WTC11 (cell line): ENCODE measurements at regions not wholly inside any gene's neighbourhood (a gene's known extent, or its start where the extent isn't known, plus 50 kb on each side); places are given as distances from the start of the nearest gene placed in this dataset.

ENCODE experiments used
- ATAC-seq: fragments of 200-7000 bp; cut with Tn5 transposase; 2 replicates; pipeline ENCODE4 v1.10.0; 2021; ENCODE audit warnings: mild to moderate bottlenecking, moderate library complexity
- CTCF ChIA-PET: fragments of 300-600 bp; sonication (Branson Sonifier 250); formaldehyde crosslinking; loops from one replicate; lab custom pipeline; 2021; ENCODE audit warnings: antibody characterized with exemption; lab: Charles Lee
- POLR2A ChIA-PET: fragments of 350-600 bp; sonication (Branson Sonifier 250); formaldehyde crosslinking; loops from one replicate; lab custom pipeline; 2021; ENCODE audit warnings: antibody characterized with exemption; lab: Charles Lee
- DNase-seq: peaks from one replicate; pipeline ENCODE4 v3.0.0; 2021; ENCODE audit warnings: low spot score
- H3K27ac Mint-ChIP-seq: 2 replicates; pipeline ENCODE4 v1.8.0; 2021; ENCODE audit warnings: mixed read lengths
- H3K27me3 Mint-ChIP-seq: 2 replicates; pipeline ENCODE4 v1.8.0; 2021; ENCODE audit warnings: low read depth, mild to moderate bottlenecking, moderate library complexity, mixed read lengths
- H3K36me3 Mint-ChIP-seq: 2 replicates; pipeline ENCODE4 v1.8.0; 2021; ENCODE audit warnings: mixed read lengths
- H3K4me1 Mint-ChIP-seq: 2 replicates; pipeline ENCODE4 v1.8.0; 2022; ENCODE audit warnings: mixed read lengths
- H3K4me3 Mint-ChIP-seq: 2 replicates; pipeline ENCODE4 v1.8.0; 2021; ENCODE audit warnings: mild to moderate bottlenecking, moderate library complexity, mixed read lengths
- H3K9me3 Mint-ChIP-seq: 2 replicates; pipeline ENCODE4 v1.8.0; 2021; ENCODE audit warnings: mixed read lengths
- ATF1 ChIP-seq: sonication (generic); formaldehyde crosslinking; IDR thresholded peaks from 2 replicates; pipeline ENCODE4 v1.8.1; 2023; ENCODE audit warnings: mild to moderate bottlenecking, moderate library complexity, missing genetic modification reagents
- CBFB ChIP-seq: sonication (generic); formaldehyde crosslinking; IDR thresholded peaks from 2 replicates; pipeline ENCODE4 v1.8.1; 2022; ENCODE audit warnings: mild to moderate bottlenecking, low read depth, missing genetic modification reagents
- CREB1 ChIP-seq: sonication (generic); formaldehyde crosslinking; IDR thresholded peaks from 2 replicates; pipeline ENCODE4 v1.8.0; 2023; ENCODE audit warnings: mild to moderate bottlenecking, missing genetic modification reagents
- CREM ChIP-seq: sonication (generic); formaldehyde crosslinking; IDR thresholded peaks from 2 replicates; pipeline ENCODE4 v1.8.1; 2022; ENCODE audit warnings: mild to moderate bottlenecking, missing genetic modification reagents, moderate library complexity
- ELF4 ChIP-seq: sonication (generic); formaldehyde crosslinking; IDR thresholded peaks from 2 replicates; pipeline ENCODE4 v1.8.1; 2022; ENCODE audit warnings: low read depth, mild to moderate bottlenecking, moderate library complexity, missing genetic modification reagents
- ESRRA ChIP-seq: sonication (generic); formaldehyde crosslinking; IDR thresholded peaks from 2 replicates; pipeline ENCODE4 v1.8.1; 2022; ENCODE audit warnings: mild to moderate bottlenecking, missing genetic modification reagents, borderline replicate concordance
- FOXK1 ChIP-seq: sonication (generic); formaldehyde crosslinking; IDR thresholded peaks from 2 replicates; pipeline ENCODE4 v1.8.0; 2022; ENCODE audit warnings: mild to moderate bottlenecking, moderate library complexity, missing genetic modification reagents
- GTF2I ChIP-seq: fragments of 250-450 bp; sonication (Bioruptor Pico); conservative IDR thresholded peaks from 2 replicates; pipeline ENCODE4 v1.4.0; 2021; ENCODE audit warnings: mild to moderate bottlenecking
- IRF2 ChIP-seq: sonication (generic); formaldehyde crosslinking; IDR thresholded peaks from 2 replicates; pipeline ENCODE4 v1.8.0; 2022; ENCODE audit warnings: low read depth, missing genetic modification reagents, borderline replicate concordance
- MXD4 ChIP-seq: fragments of 250-450 bp; sonication (Bioruptor Pico); IDR thresholded peaks from 2 replicates; pipeline ENCODE4 v1.8.0; 2021; ENCODE audit warnings: mild to moderate bottlenecking, moderate library complexity, borderline replicate concordance
- SMAD3 ChIP-seq: sonication (generic); formaldehyde crosslinking; IDR thresholded peaks from 2 replicates; pipeline ENCODE4 v1.8.0; 2022; ENCODE audit warnings: missing genetic modification reagents, mild to moderate bottlenecking, borderline replicate concordance
- SMAD4 ChIP-seq: sonication (generic); formaldehyde crosslinking; IDR thresholded peaks from 2 replicates; pipeline ENCODE4 v1.8.0; 2022; ENCODE audit warnings: mild to moderate bottlenecking, missing genetic modification reagents
- SP1 ChIP-seq: sonication (generic); formaldehyde crosslinking; conservative IDR thresholded peaks from 2 replicates; pipeline ENCODE4 v1.8.1; 2022; ENCODE audit warnings: missing genetic modification reagents
- ZNF121 ChIP-seq: sonication (generic); formaldehyde crosslinking; IDR thresholded peaks from 2 replicates; pipeline ENCODE4 v1.8.0; 2023; ENCODE audit warnings: missing genetic modification reagents
- ZNF138 ChIP-seq: sonication (generic); formaldehyde crosslinking; conservative IDR thresholded peaks from 2 replicates; pipeline ENCODE4 v1.8.1; 2022; ENCODE audit warnings: mild to moderate bottlenecking, moderate library complexity, missing genetic modification reagents
- ZNF232 ChIP-seq: sonication (generic); formaldehyde crosslinking; IDR thresholded peaks from 2 replicates; pipeline ENCODE4 v1.8.0; 2022; ENCODE audit warnings: mild to moderate bottlenecking, missing genetic modification reagents
- ZNF416 ChIP-seq: fragments of 250-450 bp; sonication (Bioruptor Pico); IDR thresholded peaks from 2 replicates; pipeline ENCODE4 v1.9.0; 2021; ENCODE audit warnings: mild to moderate bottlenecking, inconsistent platforms
- ZNF423 ChIP-seq: fragments of 250-450 bp; sonication (Bioruptor Pico); IDR thresholded peaks from 2 replicates; pipeline ENCODE4 v2.1.2; 2022; ENCODE audit warnings: mild to moderate bottlenecking, moderate library complexity
- TF ChIP-seq, protein P1 (sequence below): fragments of 250-450 bp; sonication (Bioruptor Pico); IDR thresholded peaks from 2 replicates; pipeline ENCODE4 v1.9.0; 2021; ENCODE audit warnings: mild to moderate bottlenecking, borderline replicate concordance
- TF ChIP-seq, protein P2 (sequence below): sonication (generic); formaldehyde crosslinking; IDR thresholded peaks from 2 replicates; pipeline ENCODE4 v1.8.0; 2023; ENCODE audit warnings: missing genetic modification reagents, mild to moderate bottlenecking, borderline replicate concordance
- TF ChIP-seq, protein P3 (sequence below): sonication (generic); formaldehyde crosslinking; IDR thresholded peaks from 2 replicates; pipeline ENCODE4 v1.8.1; 2023; ENCODE audit warnings: mild to moderate bottlenecking, missing genetic modification reagents, moderate library complexity
- TF ChIP-seq, protein P4 (sequence below): sonication (generic); formaldehyde crosslinking; IDR thresholded peaks from 2 replicates; pipeline ENCODE4 v1.8.1; 2022; ENCODE audit warnings: mild to moderate bottlenecking, missing genetic modification reagents, moderate library complexity, borderline replicate concordance

DNA sequence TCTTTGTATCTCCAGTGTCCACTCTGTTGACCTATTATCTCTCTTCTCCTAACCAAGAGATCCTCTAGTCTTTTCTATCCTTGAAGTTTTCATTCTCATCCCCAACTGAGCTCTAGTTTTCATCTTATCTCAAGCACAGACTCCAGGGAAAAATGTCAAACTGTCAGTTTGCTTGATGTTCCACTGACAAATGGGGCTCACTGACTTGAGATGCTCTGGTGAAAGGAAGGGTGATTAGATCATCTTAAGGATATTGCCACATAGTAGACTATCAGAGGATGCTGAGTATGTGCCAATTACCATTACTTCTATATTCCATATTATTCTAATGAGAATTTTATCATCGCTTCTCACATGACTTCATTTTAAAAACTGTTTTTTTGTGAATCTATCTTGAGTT lies 2008.2 kb downstream of the ARAP2 start (continued):
- TF ChIP-seq ZNF138 (CRISPR knock-in tag): no peak
- no peak for TF ChIP-seq ELF4
- no peak for TF ChIP-seq CBFB (CRISPR knock-in tag)
- TF ChIP-seq SMAD3 (CRISPR knock-in tag): no peak
- TF ChIP-seq ZNF416: no peak
- no peak for TF ChIP-seq ZNF423 (CRISPR knock-in tag)
- TF ChIP-seq SMAD4 (CRISPR knock-in tag): no peak
- no peak for TF ChIP-seq SP1

DNA sequence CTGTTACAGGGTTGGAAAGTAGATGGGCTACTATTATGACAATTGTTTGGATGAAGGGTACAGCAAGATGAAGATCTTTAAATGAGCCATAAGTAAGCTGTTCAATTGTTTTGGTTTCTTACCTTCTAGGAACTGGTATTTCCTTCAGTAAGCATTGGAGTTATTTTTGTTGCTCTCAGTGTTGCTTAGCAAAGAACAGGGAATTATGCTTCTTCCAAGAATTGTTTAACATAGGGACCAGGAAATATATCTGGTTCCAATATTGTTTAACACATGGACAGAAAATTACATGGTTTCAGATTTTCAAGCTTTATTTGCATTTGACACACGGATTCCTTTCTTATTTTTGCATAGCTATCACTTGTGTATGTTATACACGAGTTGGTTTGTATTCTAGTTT lies 1999.0 kb downstream of the ARAP2 start:
- no peaks in the 10 kb centered on the region for H3K4me1 Mint-ChIP-seq
- TF ChIP-seq ATF1 (CRISPR knock-in tag): no peak
- DNase-seq: no peak
- ChIA-PET POLR2A (no interaction called here), CTCF (no interaction called here)
- no peaks in the 10 kb centered on the region for H3K36me3 Mint-ChIP-seq
- H3K27me3 Mint-ChIP-seq: no peaks in the 10 kb centered on the region
- H3K27ac Mint-ChIP-seq: no peak overlapping the region
- no peak overlapping the region for H3K4me3 Mint-ChIP-seq
- peaks cover 8% of the 10 kb centered on the region for H3K9me3 Mint-ChIP-seq
- ATAC-seq: no peak

DNA sequence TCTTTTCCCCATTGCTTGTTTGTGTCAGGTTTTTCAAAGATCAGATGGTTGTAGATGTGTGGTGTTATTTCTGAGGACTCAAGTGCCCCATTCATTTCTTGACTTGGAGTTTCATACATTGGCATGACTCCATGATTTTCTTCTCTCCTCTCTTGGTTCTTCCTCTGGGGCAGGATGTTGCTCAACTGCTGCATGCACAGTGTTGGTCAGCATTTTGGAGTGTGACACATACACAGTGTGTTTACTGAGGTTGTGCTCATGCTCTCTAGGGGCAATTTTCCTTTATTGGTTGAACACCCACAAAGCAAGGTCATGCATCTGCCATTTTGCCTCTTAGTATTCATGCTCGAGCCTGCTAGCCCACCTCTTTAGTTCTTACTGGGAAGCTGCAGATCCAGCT lies 1993.8 kb downstream of the ARAP2 start:
- ChIA-PET POLR2A (no interaction called here), CTCF (no interaction called here)
- Mint-ChIP-seq H3K4me1 (no peaks in the 10 kb centered on the region), H3K4me3 (no peak overlapping the region), H3K27me3 (no peaks in the 10 kb centered on the region), H3K27ac (no peak overlapping the region), H3K36me3 (no peaks in the 10 kb centered on the region), H3K9me3 (peaks cover 15% of the 10 kb centered on the region)
- ATAC-seq (no peak), DNase-seq (no peak)
- no peak for TF ChIP-seq CREB1 (CRISPR knock-in tag)
- TF ChIP-seq, protein P1, sequence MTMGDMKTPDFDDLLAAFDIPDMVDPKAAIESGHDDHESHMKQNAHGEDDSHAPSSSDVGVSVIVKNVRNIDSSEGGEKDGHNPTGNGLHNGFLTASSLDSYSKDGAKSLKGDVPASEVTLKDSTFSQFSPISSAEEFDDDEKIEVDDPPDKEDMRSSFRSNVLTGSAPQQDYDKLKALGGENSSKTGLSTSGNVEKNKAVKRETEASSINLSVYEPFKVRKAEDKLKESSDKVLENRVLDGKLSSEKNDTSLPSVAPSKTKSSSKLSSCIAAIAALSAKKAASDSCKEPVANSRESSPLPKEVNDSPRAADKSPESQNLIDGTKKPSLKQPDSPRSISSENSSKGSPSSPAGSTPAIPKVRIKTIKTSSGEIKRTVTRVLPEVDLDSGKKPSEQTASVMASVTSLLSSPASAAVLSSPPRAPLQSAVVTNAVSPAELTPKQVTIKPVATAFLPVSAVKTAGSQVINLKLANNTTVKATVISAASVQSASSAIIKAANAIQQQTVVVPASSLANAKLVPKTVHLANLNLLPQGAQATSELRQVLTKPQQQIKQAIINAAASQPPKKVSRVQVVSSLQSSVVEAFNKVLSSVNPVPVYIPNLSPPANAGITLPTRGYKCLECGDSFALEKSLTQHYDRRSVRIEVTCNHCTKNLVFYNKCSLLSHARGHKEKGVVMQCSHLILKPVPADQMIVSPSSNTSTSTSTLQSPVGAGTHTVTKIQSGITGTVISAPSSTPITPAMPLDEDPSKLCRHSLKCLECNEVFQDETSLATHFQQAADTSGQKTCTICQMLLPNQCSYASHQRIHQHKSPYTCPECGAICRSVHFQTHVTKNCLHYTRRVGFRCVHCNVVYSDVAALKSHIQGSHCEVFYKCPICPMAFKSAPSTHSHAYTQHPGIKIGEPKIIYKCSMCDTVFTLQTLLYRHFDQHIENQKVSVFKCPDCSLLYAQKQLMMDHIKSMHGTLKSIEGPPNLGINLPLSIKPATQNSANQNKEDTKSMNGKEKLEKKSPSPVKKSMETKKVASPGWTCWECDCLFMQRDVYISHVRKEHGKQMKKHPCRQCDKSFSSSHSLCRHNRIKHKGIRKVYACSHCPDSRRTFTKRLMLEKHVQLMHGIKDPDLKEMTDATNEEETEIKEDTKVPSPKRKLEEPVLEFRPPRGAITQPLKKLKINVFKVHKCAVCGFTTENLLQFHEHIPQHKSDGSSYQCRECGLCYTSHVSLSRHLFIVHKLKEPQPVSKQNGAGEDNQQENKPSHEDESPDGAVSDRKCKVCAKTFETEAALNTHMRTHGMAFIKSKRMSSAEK (CRISPR knock-in tag): no peak
- no peak for TF ChIP-seq SP1
- TF ChIP-seq, protein P2, sequence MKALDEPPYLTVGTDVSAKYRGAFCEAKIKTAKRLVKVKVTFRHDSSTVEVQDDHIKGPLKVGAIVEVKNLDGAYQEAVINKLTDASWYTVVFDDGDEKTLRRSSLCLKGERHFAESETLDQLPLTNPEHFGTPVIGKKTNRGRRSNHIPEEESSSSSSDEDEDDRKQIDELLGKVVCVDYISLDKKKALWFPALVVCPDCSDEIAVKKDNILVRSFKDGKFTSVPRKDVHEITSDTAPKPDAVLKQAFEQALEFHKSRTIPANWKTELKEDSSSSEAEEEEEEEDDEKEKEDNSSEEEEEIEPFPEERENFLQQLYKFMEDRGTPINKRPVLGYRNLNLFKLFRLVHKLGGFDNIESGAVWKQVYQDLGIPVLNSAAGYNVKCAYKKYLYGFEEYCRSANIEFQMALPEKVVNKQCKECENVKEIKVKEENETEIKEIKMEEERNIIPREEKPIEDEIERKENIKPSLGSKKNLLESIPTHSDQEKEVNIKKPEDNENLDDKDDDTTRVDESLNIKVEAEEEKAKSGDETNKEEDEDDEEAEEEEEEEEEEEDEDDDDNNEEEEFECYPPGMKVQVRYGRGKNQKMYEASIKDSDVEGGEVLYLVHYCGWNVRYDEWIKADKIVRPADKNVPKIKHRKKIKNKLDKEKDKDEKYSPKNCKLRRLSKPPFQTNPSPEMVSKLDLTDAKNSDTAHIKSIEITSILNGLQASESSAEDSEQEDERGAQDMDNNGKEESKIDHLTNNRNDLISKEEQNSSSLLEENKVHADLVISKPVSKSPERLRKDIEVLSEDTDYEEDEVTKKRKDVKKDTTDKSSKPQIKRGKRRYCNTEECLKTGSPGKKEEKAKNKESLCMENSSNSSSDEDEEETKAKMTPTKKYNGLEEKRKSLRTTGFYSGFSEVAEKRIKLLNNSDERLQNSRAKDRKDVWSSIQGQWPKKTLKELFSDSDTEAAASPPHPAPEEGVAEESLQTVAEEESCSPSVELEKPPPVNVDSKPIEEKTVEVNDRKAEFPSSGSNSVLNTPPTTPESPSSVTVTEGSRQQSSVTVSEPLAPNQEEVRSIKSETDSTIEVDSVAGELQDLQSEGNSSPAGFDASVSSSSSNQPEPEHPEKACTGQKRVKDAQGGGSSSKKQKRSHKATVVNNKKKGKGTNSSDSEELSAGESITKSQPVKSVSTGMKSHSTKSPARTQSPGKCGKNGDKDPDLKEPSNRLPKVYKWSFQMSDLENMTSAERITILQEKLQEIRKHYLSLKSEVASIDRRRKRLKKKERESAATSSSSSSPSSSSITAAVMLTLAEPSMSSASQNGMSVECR (CRISPR knock-in tag): no peak
- TF ChIP-seq IRF2 (CRISPR knock-in tag): no peak
- no peak for TF ChIP-seq ESRRA (CRISPR knock-in tag)
- no peak for TF ChIP-seq CBFB (CRISPR knock-in tag)
- no peak for TF ChIP-seq SMAD4 (CRISPR knock-in tag)

DNA sequence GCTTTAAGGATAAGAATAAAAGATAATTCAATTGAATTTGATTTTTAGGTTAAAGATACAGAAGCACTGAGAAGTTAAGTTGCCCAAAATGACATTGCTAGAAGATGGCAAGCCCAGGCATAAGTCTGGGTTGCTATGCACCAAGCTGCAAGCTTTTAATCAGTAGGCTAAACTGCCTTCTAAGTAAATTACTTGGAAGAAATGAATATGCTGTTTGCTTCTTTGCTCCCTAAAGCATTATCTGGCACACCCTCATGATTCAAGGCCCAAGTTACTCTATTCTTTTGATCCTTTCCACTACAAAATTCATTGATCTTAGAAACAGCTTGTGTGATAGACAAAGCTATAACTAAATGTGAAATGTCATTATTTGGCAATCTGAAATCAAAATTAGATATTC lies 1991.1 kb downstream of the ARAP2 start:
- POLR2A ChIA-PET: no interaction called here
- DNase-seq: no peak
- Mint-ChIP-seq H3K9me3 (peaks cover 20% of the 10 kb centered on the region), H3K4me1 (no peaks in the 10 kb centered on the region), H3K36me3 (no peaks in the 10 kb centered on the region), H3K4me3 (no peak overlapping the region), H3K27me3 (no peaks in the 10 kb centered on the region), H3K27ac (no peak overlapping the region)
- no peak for ATAC-seq
- CTCF ChIA-PET: no interaction called here
- TF ChIP-seq ELF4 (no peak), MXD4 (CRISPR knock-in tag) (no peak), ZNF121 (CRISPR knock-in tag) (no peak), CREM (no peak), ZNF232 (CRISPR knock-in tag) (no peak), GTF2I (no peak), FOXK1 (no peak)
- TF ChIP-seq, protein P3, sequence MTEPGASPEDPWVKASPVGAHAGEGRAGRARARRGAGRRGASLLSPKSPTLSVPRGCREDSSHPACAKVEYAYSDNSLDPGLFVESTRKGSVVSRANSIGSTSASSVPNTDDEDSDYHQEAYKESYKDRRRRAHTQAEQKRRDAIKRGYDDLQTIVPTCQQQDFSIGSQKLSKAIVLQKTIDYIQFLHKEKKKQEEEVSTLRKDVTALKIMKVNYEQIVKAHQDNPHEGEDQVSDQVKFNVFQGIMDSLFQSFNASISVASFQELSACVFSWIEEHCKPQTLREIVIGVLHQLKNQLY (CRISPR knock-in tag): no peak
- TF ChIP-seq, protein P4, sequence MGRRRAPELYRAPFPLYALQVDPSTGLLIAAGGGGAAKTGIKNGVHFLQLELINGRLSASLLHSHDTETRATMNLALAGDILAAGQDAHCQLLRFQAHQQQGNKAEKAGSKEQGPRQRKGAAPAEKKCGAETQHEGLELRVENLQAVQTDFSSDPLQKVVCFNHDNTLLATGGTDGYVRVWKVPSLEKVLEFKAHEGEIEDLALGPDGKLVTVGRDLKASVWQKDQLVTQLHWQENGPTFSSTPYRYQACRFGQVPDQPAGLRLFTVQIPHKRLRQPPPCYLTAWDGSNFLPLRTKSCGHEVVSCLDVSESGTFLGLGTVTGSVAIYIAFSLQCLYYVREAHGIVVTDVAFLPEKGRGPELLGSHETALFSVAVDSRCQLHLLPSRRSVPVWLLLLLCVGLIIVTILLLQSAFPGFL (CRISPR knock-in tag): no peak
